ENCODE measurements at regions not wholly inside any gene's neighbourhood (a gene's known extent, or its start where the extent isn't known, plus 50 kb on each side); places are given as distances from the start of the nearest gene placed in this dataset.

DNA sequence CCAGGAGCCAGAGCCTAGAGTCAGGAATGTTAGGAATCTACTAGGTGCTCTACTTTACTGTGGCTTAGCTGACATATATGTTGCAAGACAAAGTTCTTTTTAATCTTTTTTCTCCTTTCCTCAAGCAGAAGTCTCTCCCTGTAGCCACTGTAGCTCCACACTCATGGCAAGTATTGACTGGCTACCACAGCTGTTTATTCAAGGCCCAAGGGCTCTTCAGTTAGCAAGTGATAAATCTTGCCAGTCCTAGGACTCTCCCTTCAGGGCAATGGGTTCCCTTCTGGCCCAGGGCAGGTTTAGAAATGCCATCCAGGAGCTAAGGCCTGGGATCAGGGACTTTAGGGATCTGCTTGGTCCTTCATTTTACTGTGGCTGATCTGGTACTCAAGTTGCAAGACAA lies 82.0 kb upstream of the TNFRSF21 start:
- no peak for TF ChIP-seq CTCF (IDR thresholded peaks at IDR 0.05; ENCODE audit: poor library complexity)
- TF ChIP-seq EZH2 (IDR thresholded peaks at IDR 0.05; ENCODE audit: borderline replicate concordance) = no peak
- no peak for TF ChIP-seq EZH2phosphoT487 (IDR thresholded peaks at IDR 0.05; ENCODE audit: low read depth, severe bottlenecking, unreplicated experiment)

Measured in hepatocyte (in vitro differentiated cells).